Hepatocyte (in vitro differentiated cells): ENCODE measurements at regions not wholly inside any gene's neighbourhood (a gene's known extent, or its start where the extent isn't known, plus 50 kb on each side); places are given as distances from the start of the nearest gene placed in this dataset.
"Not testable (repeated sequence)": the region's sequence is repeated elsewhere in the genome, so short reads cannot be mapped to it uniquely, and the experiment has no call there.

Source experiments
- DNase-seq: peaks from one replicate; pipeline ENCODE4 v3.0.0-alpha.2; 2016; ENCODE audit warnings: low spot score
- H2AFZ ChIP-seq: fragments of 200-600 bp; sonication (generic); 2 replicates; pipeline ENCODE4 v1.6.0; 2016; ENCODE audit warnings: antibody characterized with exemption, mild to moderate bottlenecking
- H3K27ac ChIP-seq: fragments of 200-600 bp; sonication (generic); 2 replicates; pipeline ENCODE4 v1.5.1; 2016; ENCODE audit warnings: mild to moderate bottlenecking
- H3K27me3 ChIP-seq: fragments of 200-600 bp; sonication (generic); 2 replicates; pipeline ENCODE4 v1.6.1; 2016
- H3K36me3 ChIP-seq: fragments of 200-600 bp; sonication (generic); replicated peaks from 2 replicates; pipeline ENCODE4 v1.5.1; 2016; ENCODE audit warnings: low read depth; ENCODE audit not compliant: insufficient read depth
- H3K4me1 ChIP-seq: fragments of 200-600 bp; sonication (generic); 2 replicates; pipeline ENCODE4 v1.5.1; 2016; ENCODE audit warnings: mild to moderate bottlenecking, moderate library complexity; ENCODE audit not compliant: insufficient read depth
- H3K4me2 ChIP-seq: fragments of 200-600 bp; sonication (generic); 2 replicates; pipeline ENCODE4 v1.6.0; 2016
- H3K4me3 ChIP-seq: fragments of 200-600 bp; sonication (generic); 2 replicates; pipeline ENCODE4 v1.5.1; 2016; ENCODE audit warnings: mild to moderate bottlenecking
- H3K79me2 ChIP-seq: fragments of 200-600 bp; sonication (generic); 2 replicates; pipeline ENCODE4 v1.6.0; 2017; ENCODE audit warnings: mild to moderate bottlenecking
- H3K9me2 ChIP-seq: fragments of 200-600 bp; sonication (generic); replicated peaks from 2 replicates; pipeline ENCODE4 v1.6.0; 2017; ENCODE audit warnings: mild to moderate bottlenecking; ENCODE audit not compliant: insufficient read depth
- H3K9me3 ChIP-seq: fragments of 200-600 bp; sonication (generic); 2 replicates; pipeline ENCODE4 v1.5.1; 2016; ENCODE audit warnings: low read depth, mild to moderate bottlenecking
- H4K20me1 ChIP-seq: fragments of 200-600 bp; sonication (generic); 2 replicates; pipeline ENCODE4 v1.6.0; 2016; ENCODE audit warnings: mild to moderate bottlenecking; ENCODE audit not compliant: insufficient read depth, poor library complexity, severe bottlenecking
- EZH2 ChIP-seq: fragments of 200-600 bp; sonication (generic); IDR thresholded peaks from 2 replicates; pipeline ENCODE4 v1.6.1; 2016; ENCODE audit warnings: antibody characterized with exemption, mild to moderate bottlenecking, borderline replicate concordance
- EZH2phosphoT487 ChIP-seq: fragments of 200-600 bp; sonication (generic); IDR thresholded peaks from one replicate; pipeline ENCODE4 v1.6.1; 2018; ENCODE audit warnings: antibody characterized with exemption, mild to moderate bottlenecking, low read depth, moderate library complexity; ENCODE audit not compliant: unreplicated experiment, severe bottlenecking
- WGBS: methylation state at CpG from one replicate; pipeline ENCODE4 v1.1.6; 2016; ENCODE audit warnings: low lambda C conversion rate; ENCODE audit errors: missing lambda C conversion rate; 5-methylcytosine and 5-hydroxymethylcytosine counted together
- TF ChIP-seq, protein P1 (sequence below): fragments of 200-600 bp; sonication (generic); IDR thresholded peaks from 2 replicates; pipeline ENCODE4 v1.5.1; 2016; ENCODE audit warnings: antibody characterized with exemption, mild to moderate bottlenecking; ENCODE audit not compliant: poor library complexity

- Histone ChIP-seq H3K36me3 (no peaks in the 10 kb centered on the region), H4K20me1 (no peaks in the 10 kb centered on the region), H3K4me2 (no peak overlapping the region), H3K27ac (no peak overlapping the region), H3K9me3 (no peaks in the 10 kb centered on the region), H3K4me1 (peaks cover 16% of the 10 kb centered on the region), H3K27me3 (no peaks in the 10 kb centered on the region), H3K79me2 (no peaks in the 10 kb centered on the region), H2AFZ (no peak overlapping the region), H3K9me2 (no peaks in the 10 kb centered on the region), H3K4me3 (no peak overlapping the region)
- no peak for TF ChIP-seq EZH2phosphoT487
- no peak for TF ChIP-seq EZH2
- TF ChIP-seq, protein P1, sequence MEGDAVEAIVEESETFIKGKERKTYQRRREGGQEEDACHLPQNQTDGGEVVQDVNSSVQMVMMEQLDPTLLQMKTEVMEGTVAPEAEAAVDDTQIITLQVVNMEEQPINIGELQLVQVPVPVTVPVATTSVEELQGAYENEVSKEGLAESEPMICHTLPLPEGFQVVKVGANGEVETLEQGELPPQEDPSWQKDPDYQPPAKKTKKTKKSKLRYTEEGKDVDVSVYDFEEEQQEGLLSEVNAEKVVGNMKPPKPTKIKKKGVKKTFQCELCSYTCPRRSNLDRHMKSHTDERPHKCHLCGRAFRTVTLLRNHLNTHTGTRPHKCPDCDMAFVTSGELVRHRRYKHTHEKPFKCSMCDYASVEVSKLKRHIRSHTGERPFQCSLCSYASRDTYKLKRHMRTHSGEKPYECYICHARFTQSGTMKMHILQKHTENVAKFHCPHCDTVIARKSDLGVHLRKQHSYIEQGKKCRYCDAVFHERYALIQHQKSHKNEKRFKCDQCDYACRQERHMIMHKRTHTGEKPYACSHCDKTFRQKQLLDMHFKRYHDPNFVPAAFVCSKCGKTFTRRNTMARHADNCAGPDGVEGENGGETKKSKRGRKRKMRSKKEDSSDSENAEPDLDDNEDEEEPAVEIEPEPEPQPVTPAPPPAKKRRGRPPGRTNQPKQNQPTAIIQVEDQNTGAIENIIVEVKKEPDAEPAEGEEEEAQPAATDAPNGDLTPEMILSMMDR = no peak
- DNase-seq = no peak
- 77% methylated on average over 3 of the region's 3 CpGs for WGBS
Measured at GRCh38 chr22:35483730-35484129, 56.9 kb upstream of the RASD2 start.

GRCh38 chr22:35484651-35485556 is 55.7 kb upstream of the RASD2 start:
- no peaks in the 10 kb centered on the region for H3K36me3 ChIP-seq
- TF ChIP-seq, protein P1 = no peak
- no peak for TF ChIP-seq EZH2
- no peak for TF ChIP-seq EZH2phosphoT487
- peaks cover 14% of the 10 kb centered on the region for H3K4me1 ChIP-seq
- H3K79me2 ChIP-seq = no peaks in the 10 kb centered on the region
- no peak overlapping the region for H2AFZ ChIP-seq
- no peaks in the 10 kb centered on the region for H3K9me3 ChIP-seq
- no peaks in the 10 kb centered on the region for H4K20me1 ChIP-seq
- no peak overlapping the region for H3K4me3 ChIP-seq
- WGBS = 75% methylated on average over 16 of the region's 16 CpGs
- H3K27ac ChIP-seq = no peak overlapping the region
- no peak for DNase-seq
- no peak overlapping the region for H3K4me2 ChIP-seq
- H3K9me2 ChIP-seq = no peaks in the 10 kb centered on the region
- H3K27me3 ChIP-seq = no peaks in the 10 kb centered on the region

DNA sequence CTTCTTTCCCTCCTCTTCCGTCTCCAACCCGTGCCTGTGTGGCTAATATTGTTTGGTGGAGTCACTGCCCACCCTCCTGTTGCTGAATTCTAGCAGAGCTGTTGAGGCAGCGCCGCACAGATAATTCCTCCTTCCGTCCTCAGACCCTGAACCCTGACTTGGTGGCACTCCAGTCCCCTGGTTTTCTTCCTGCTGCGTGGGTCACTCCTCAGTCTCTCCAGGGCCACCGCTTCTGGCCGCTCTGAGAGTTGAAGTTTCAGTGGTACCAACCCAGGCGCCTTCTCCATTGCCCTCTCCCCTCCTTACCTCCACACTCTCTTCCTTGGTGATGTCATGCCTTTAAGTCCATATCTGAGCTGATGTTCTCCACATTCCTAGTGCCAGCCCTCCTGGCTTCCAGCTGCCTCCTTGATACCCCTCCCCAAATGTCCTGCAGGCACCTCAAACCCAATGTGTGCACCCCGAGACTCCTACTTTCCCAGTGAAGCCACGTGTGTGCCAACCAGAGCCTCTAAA is 54.5 kb upstream of the RASD2 start:
- Histone ChIP-seq H3K79me2 (no peaks in the 10 kb centered on the region), H2AFZ (no peak overlapping the region), H3K9me3 (no peaks in the 10 kb centered on the region), H3K4me1 (peaks cover 2% of the 10 kb centered on the region), H3K4me3 (no peak overlapping the region), H3K9me2 (no peaks in the 10 kb centered on the region), H3K36me3 (no peaks in the 10 kb centered on the region), H3K4me2 (no peak overlapping the region), H4K20me1 (no peaks in the 10 kb centered on the region), H3K27me3 (no peaks in the 10 kb centered on the region), H3K27ac (no peak overlapping the region)
- TF ChIP-seq EZH2 (no peak), EZH2phosphoT487 (no peak)
- TF ChIP-seq, protein P1 = no peak
- DNase-seq = no peak
- 90% methylated on average over 11 of the region's 11 CpGs for WGBS

DNA sequence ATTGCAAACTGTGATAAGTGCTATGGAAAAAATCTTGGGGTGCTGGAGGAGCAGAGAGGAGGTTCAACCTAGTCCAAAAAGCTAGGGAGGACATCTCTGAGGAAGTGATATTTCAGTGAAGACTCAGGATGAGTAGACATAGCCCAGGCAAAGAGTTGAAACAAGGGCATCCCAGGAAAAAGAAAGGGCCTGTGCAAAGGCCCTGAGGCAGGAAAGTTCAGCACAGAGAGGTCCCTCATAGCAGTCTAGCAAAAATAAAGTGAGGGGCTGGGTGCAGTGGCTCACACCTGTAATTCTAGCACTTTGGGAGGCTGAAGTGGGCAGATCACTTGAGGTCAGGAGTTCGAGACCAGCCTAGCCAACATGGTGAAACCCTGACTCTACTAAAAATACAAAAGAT is 53.0 kb upstream of the RASD2 start:
- not testable (repeated sequence) for H3K9me3 ChIP-seq, H3K4me1 ChIP-seq, DNase-seq, H2AFZ ChIP-seq, H3K9me2 ChIP-seq, H3K4me2 ChIP-seq, H3K36me3 ChIP-seq, H3K27me3 ChIP-seq, H3K27ac ChIP-seq, H3K4me3 ChIP-seq, H3K79me2 ChIP-seq, H4K20me1 ChIP-seq
- 95% methylated on average over 1 of the region's 1 CpG for WGBS
